ENCODE measurements at regions not wholly inside any gene's neighbourhood (a gene's known extent, or its start where the extent isn't known, plus 50 kb on each side); places are given as distances from the start of the nearest gene placed in this dataset.

DNA sequence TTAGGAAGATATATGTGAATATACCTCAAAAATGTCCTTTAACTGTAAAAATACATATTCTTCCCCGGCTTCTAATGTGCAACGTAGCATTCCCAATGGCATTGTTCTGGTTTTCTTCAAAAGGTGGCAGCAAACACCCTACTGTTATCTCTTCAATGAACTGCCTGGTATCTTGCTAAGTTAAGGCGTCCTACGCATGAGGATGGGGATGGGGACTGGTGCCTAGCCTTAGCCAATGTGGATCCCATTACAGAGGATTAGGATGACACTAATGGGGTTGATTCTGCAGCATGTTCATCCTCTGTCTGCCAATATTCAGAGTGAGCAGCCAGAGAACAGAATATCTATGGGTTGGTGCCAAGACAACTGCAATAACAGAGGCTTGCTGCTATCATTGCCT, 334.9 kb upstream of the ADGRL3 start:
- H3K4me1 Mint-ChIP-seq, result no peaks in the 10 kb centered on the region
- H3K4me3 Mint-ChIP-seq, result no peak overlapping the region
- H3K36me3 Mint-ChIP-seq (ENCODE audit: low read depth), result no peaks in the 10 kb centered on the region
- intact Hi-C loops (cut with micrococcal nuclease), result no loop called here
- CTCF ChIA-PET, result no interaction called here
- POLR2A ChIA-PET, result no interaction called here
- H3K27me3 Mint-ChIP-seq, result no peaks in the 10 kb centered on the region
- TF ChIP-seq, protein P1, sequence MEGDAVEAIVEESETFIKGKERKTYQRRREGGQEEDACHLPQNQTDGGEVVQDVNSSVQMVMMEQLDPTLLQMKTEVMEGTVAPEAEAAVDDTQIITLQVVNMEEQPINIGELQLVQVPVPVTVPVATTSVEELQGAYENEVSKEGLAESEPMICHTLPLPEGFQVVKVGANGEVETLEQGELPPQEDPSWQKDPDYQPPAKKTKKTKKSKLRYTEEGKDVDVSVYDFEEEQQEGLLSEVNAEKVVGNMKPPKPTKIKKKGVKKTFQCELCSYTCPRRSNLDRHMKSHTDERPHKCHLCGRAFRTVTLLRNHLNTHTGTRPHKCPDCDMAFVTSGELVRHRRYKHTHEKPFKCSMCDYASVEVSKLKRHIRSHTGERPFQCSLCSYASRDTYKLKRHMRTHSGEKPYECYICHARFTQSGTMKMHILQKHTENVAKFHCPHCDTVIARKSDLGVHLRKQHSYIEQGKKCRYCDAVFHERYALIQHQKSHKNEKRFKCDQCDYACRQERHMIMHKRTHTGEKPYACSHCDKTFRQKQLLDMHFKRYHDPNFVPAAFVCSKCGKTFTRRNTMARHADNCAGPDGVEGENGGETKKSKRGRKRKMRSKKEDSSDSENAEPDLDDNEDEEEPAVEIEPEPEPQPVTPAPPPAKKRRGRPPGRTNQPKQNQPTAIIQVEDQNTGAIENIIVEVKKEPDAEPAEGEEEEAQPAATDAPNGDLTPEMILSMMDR (IDR thresholded peaks at IDR 0.05), result no peak
- DNase-seq (no peak), ATAC-seq (ENCODE audit: low read depth) (no peak)
- H3K27ac Mint-ChIP-seq, result no peak overlapping the region
- H3K9me3 Mint-ChIP-seq, result peaks cover 2% of the 10 kb centered on the region

DNA sequence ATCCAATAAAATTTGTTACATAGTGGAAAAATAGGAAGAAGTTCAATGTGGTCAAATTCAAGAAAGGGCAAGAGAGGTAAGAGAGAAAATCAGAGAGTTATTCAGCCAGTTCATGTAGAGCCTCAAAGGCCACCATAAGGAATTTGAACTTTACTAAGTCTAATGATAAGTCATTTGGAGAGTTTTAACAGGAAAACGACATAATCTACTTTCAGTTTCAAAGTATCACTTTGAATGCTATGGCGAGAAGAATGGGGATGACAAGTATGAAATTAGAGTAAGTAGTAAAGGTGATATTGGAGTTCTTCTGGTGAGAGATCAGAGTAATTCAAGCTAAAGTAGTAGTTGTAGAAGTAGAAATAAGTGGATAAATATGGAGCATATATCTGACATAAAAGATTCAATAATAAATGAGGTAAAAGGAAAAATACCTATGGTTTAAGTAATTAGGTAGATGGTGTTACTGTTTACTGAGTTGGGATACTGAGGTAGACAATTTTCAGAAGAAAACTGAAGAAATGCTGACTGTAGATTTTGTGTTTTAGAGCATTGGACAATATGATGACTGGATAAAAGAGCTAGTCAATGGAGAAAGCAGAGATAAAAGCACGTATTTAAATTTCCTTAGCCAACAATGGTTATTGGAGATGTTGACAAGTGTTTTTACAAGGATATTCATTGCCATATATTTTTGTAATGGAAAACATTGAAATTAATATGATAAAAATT, 331.7 kb upstream of the ADGRL3 start:
- Mint-ChIP-seq H3K4me3 (no peak overlapping the region), H3K4me1 (no peaks in the 10 kb centered on the region), H3K27ac (no peak overlapping the region), H3K9me3 (peaks cover 2% of the 10 kb centered on the region), H3K36me3 (ENCODE audit: low read depth) (no peaks in the 10 kb centered on the region), H3K27me3 (no peaks in the 10 kb centered on the region)
- ChIA-PET POLR2A (no interaction called here), CTCF (no interaction called here)
- TF ChIP-seq, protein P1 (IDR thresholded peaks at IDR 0.05), result no peak
- DNase-seq (no peak), ATAC-seq (ENCODE audit: low read depth) (no peak)
- intact Hi-C loops (cut with micrococcal nuclease), result no loop called here

DNA sequence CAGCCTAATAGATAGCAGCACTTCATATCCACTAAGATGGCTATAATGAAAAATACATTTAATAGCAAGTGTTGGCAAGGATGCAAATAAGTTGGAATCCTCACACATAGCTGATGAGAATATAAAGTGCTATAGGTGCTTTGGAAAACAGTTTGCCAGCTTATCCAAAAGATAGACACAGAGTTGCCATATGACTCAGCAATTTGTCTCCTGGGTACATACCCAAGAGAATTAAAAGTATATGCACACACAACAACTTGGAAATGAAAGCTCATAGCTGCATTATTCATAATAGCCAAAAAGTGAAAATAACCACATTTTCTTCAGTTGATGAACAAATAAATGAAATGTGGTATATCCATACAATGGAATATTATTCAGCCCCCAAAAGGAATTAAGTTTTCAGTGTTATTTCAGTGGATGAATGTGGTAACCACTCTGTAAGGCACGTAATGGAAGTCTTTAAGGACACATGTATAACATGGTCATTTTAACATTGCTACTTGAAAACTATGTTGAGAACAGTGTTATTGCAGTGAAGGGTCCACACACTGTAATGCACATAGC, 320.9 kb upstream of the ADGRL3 start:
- intact Hi-C loops (cut with micrococcal nuclease), result no loop called here
- POLR2A ChIA-PET, result no interaction called here
- Mint-ChIP-seq H3K4me1 (no peaks in the 10 kb centered on the region), H3K36me3 (ENCODE audit: low read depth) (no peaks in the 10 kb centered on the region), H3K4me3 (no peak overlapping the region), H3K27ac (no peak overlapping the region), H3K27me3 (no peaks in the 10 kb centered on the region), H3K9me3 (peaks cover 2% of the 10 kb centered on the region)
- CTCF ChIA-PET, result no interaction called here
- DNase-seq (no peak), ATAC-seq (ENCODE audit: low read depth) (no peak)
- TF ChIP-seq, protein P1 (IDR thresholded peaks at IDR 0.05), result no peak

DNA sequence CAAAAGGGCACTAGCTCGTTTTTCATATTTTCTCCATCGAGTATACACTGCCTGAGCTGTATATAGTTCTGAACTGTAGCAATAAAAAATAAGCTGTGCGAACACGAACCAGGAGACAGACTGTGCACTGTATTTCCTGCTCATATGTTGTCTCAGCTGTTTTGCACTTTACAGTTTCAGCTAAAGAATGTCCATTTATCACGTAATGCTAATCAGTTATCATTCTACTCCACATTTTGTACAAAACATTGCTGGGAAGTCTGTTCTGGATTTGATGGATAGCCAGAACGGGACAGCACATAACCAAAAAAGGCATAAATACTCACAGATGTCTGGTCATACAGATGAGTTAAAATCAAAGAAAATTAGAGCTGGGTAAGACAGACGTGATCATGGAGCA, 315.5 kb upstream of the ADGRL3 start:
- no peak overlapping the region for H3K27ac Mint-ChIP-seq
- CTCF ChIA-PET, result no interaction called here
- POLR2A ChIA-PET, result no interaction called here
- H3K9me3 Mint-ChIP-seq, result peaks cover 5% of the 10 kb centered on the region
- no peak overlapping the region for H3K4me3 Mint-ChIP-seq
- DNase-seq, result no peak
- TF ChIP-seq, protein P1 (IDR thresholded peaks at IDR 0.05), result no peak
- H3K36me3 Mint-ChIP-seq (ENCODE audit: low read depth), result no peaks in the 10 kb centered on the region
- intact Hi-C loops (cut with micrococcal nuclease), result no loop called here
- H3K4me1 Mint-ChIP-seq, result no peaks in the 10 kb centered on the region
- H3K27me3 Mint-ChIP-seq, result no peaks in the 10 kb centered on the region
- no peak for ATAC-seq (ENCODE audit: low read depth)

DNA sequence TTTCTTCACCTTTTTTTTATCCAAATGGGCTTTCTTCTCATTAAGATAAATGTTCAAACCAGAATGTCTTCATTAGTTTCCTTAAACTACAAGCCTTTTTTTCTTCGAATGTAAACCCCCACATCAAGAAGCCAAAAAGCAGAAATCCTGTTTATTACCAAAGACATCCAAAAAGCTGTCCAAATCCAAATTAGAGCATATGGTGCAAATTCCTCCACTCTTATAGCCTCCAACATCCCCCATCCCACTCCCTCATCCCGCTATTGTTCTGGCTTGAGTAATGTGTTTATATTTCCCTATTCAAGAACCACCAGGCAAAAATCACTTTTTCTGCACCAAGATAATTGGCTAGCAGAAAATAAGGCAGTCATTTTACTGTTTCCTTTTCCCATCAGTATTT, 315.1 kb upstream of the ADGRL3 start:
- POLR2A ChIA-PET, result no interaction called here
- intact Hi-C loops (cut with micrococcal nuclease), result no loop called here
- Mint-ChIP-seq H3K4me1 (no peaks in the 10 kb centered on the region), H3K9me3 (peaks cover 5% of the 10 kb centered on the region), H3K27me3 (no peaks in the 10 kb centered on the region), H3K4me3 (no peak overlapping the region), H3K36me3 (ENCODE audit: low read depth) (no peaks in the 10 kb centered on the region), H3K27ac (no peak overlapping the region)
- CTCF ChIA-PET, result no interaction called here
- ATAC-seq (ENCODE audit: low read depth) (no peak), DNase-seq (no peak)
- TF ChIP-seq, protein P1 (IDR thresholded peaks at IDR 0.05), result no peak
